ENCODE measurements at regions not wholly inside any gene's neighbourhood (a gene's known extent, or its start where the extent isn't known, plus 50 kb on each side); places are given as distances from the start of the nearest gene placed in this dataset.
"Not testable (repeated sequence)": the region's sequence is repeated elsewhere in the genome, so short reads cannot be mapped to it uniquely, and the experiment has no call there.

GRCh38 chr10:38437359-38437758 lies 343.2 kb downstream of the ZNF37A start:
- not testable (repeated sequence) for H3K4me3 ChIP-seq (replicated peaks; ENCODE audit: low read depth, low read length); H3K27me3 ChIP-seq (replicated peaks; ENCODE audit: control insufficient read depth, insufficient read depth, low read length); DNase-seq (ENCODE audit: extremely low read depth, insufficient read length); H3K36me3 ChIP-seq (ENCODE audit: control insufficient read depth, insufficient read depth, low read length)

GRCh38 chr10:38448614-38449355 lies 354.6 kb downstream of the ZNF37A start:
- DNase-seq (ENCODE audit: extremely low read depth, insufficient read length); H3K27me3 ChIP-seq (replicated peaks; ENCODE audit: control insufficient read depth, insufficient read depth, low read length); H3K4me3 ChIP-seq (replicated peaks; ENCODE audit: low read depth, low read length); H3K36me3 ChIP-seq (ENCODE audit: control insufficient read depth, insufficient read depth, low read length): not testable (repeated sequence)

GRCh38 chr10:38449618-38450017 lies 355.5 kb downstream of the ZNF37A start:
- not testable (repeated sequence) for DNase-seq (ENCODE audit: extremely low read depth, insufficient read length); H3K27me3 ChIP-seq (replicated peaks; ENCODE audit: control insufficient read depth, insufficient read depth, low read length); H3K36me3 ChIP-seq (ENCODE audit: control insufficient read depth, insufficient read depth, low read length); H3K4me3 ChIP-seq (replicated peaks; ENCODE audit: low read depth, low read length)

- DNase-seq (ENCODE audit: extremely low read depth, insufficient read length); H3K27me3 ChIP-seq (replicated peaks; ENCODE audit: control insufficient read depth, insufficient read depth, low read length); H3K4me3 ChIP-seq (replicated peaks; ENCODE audit: low read depth, low read length); H3K36me3 ChIP-seq (ENCODE audit: control insufficient read depth, insufficient read depth, low read length): not testable (repeated sequence)
These were observed 356.4 kb downstream of the ZNF37A start for GRCh38 chr10:38450372-38451057.

- not testable (repeated sequence) for H3K36me3 ChIP-seq (ENCODE audit: control insufficient read depth, insufficient read depth, low read length); DNase-seq (ENCODE audit: extremely low read depth, insufficient read length); H3K4me3 ChIP-seq (replicated peaks; ENCODE audit: low read depth, low read length); H3K27me3 ChIP-seq (replicated peaks; ENCODE audit: control insufficient read depth, insufficient read depth, low read length)
These were observed 357.3 kb downstream of the ZNF37A start for GRCh38 chr10:38451306-38451967.

Data from GM06990 (cell line).